Activated naive CD8-positive, alpha-beta T cell treated with anti-CD3 and anti-CD28 coated beads for 36 hours (primary cell): ENCODE measurements at regions not wholly inside any gene's neighbourhood (a gene's known extent, or its start where the extent isn't known, plus 50 kb on each side); places are given as distances from the start of the nearest gene placed in this dataset.

ENCODE experiments used
- DNase-seq: peaks from one replicate; pipeline ENCODE4 v3.0.0; 2021
- H3K27ac Mint-ChIP-seq: one replicate; pipeline ENCODE4 v1.8.0; 2022; ENCODE audit warnings: mild to moderate bottlenecking, moderate library complexity, mixed read lengths
- H3K27me3 Mint-ChIP-seq: one replicate; pipeline ENCODE4 v1.8.0; 2022; ENCODE audit warnings: mild to moderate bottlenecking, mixed read lengths
- H3K36me3 Mint-ChIP-seq: one replicate; pipeline ENCODE4 v1.8.0; 2021; ENCODE audit warnings: mild to moderate bottlenecking, mixed read lengths
- H3K4me1 Mint-ChIP-seq: one replicate; pipeline ENCODE4 v1.8.0; 2021; ENCODE audit warnings: mixed read lengths
- H3K4me3 Mint-ChIP-seq: one replicate; pipeline ENCODE4 v1.8.0; 2022; ENCODE audit warnings: mild to moderate bottlenecking, moderate library complexity, mixed read lengths
- H3K9me3 Mint-ChIP-seq: one replicate; pipeline ENCODE4 v1.8.0; 2022; ENCODE audit warnings: mixed read lengths

- DNase-seq, result no peak
- peaks cover 12% of the 10 kb centered on the region for H3K4me1 Mint-ChIP-seq
- no peaks in the 10 kb centered on the region for H3K36me3 Mint-ChIP-seq
- H3K4me3 Mint-ChIP-seq, result no peak overlapping the region
- H3K27ac Mint-ChIP-seq, result no peak overlapping the region
- H3K9me3 Mint-ChIP-seq, result no peaks in the 10 kb centered on the region
- no peaks in the 10 kb centered on the region for H3K27me3 Mint-ChIP-seq
Observed at GRCh38 chr12:93047118-93047517, 118.0 kb upstream of the EEA1 start.

GRCh38 chr12:93048656-93049055 lies 119.6 kb upstream of the EEA1 start:
- no peak for DNase-seq
- Mint-ChIP-seq H3K27ac (no peak overlapping the region), H3K27me3 (no peaks in the 10 kb centered on the region), H3K36me3 (no peaks in the 10 kb centered on the region), H3K4me1 (peaks cover 12% of the 10 kb centered on the region), H3K4me3 (no peak overlapping the region), H3K9me3 (no peaks in the 10 kb centered on the region)

GRCh38 chr12:93050026-93050747 lies 121.1 kb upstream of the EEA1 start:
- H3K27ac Mint-ChIP-seq, result no peak overlapping the region
- H3K4me3 Mint-ChIP-seq, result no peak overlapping the region
- no peaks in the 10 kb centered on the region for H3K36me3 Mint-ChIP-seq
- H3K9me3 Mint-ChIP-seq, result no peaks in the 10 kb centered on the region
- peaks cover 3% of the 10 kb centered on the region for H3K27me3 Mint-ChIP-seq
- no peak for DNase-seq
- H3K4me1 Mint-ChIP-seq, result peaks cover 12% of the 10 kb centered on the region

GRCh38 chr12:93050748-93051081 lies 121.6 kb upstream of the EEA1 start:
- Mint-ChIP-seq H3K9me3 (no peaks in the 10 kb centered on the region), H3K4me3 (no peak overlapping the region), H3K4me1 (peaks cover 12% of the 10 kb centered on the region), H3K36me3 (no peaks in the 10 kb centered on the region), H3K27ac (no peak overlapping the region), H3K27me3 (peaks cover 3% of the 10 kb centered on the region)
- no peak for DNase-seq

GRCh38 chr12:93054021-93054420 lies 124.9 kb upstream of the EEA1 start:
- no peak for DNase-seq
- Mint-ChIP-seq H3K4me1 (peaks cover 5% of the 10 kb centered on the region), H3K4me3 (no peak overlapping the region), H3K27ac (no peak overlapping the region), H3K27me3 (peaks cover 13% of the 10 kb centered on the region), H3K36me3 (no peaks in the 10 kb centered on the region), H3K9me3 (no peaks in the 10 kb centered on the region)

- Mint-ChIP-seq H3K36me3 (no peaks in the 10 kb centered on the region), H3K4me1 (peaks cover 6% of the 10 kb centered on the region), H3K27me3 (peaks cover 15% of the 10 kb centered on the region), H3K27ac (no peak overlapping the region), H3K4me3 (no peak overlapping the region), H3K9me3 (no peaks in the 10 kb centered on the region)
- no peak for DNase-seq
Observed at GRCh38 chr12:93055221-93055620, 126.1 kb upstream of the EEA1 start.

- no peak for DNase-seq
- no peak overlapping the region for H3K4me3 Mint-ChIP-seq
- no peaks in the 10 kb centered on the region for H3K36me3 Mint-ChIP-seq
- peaks cover 15% of the 10 kb centered on the region for H3K27me3 Mint-ChIP-seq
- H3K4me1 Mint-ChIP-seq, result peaks cover 17% of the 10 kb centered on the region
- H3K27ac Mint-ChIP-seq, result no peak overlapping the region
- no peaks in the 10 kb centered on the region for H3K9me3 Mint-ChIP-seq
Observed at GRCh38 chr12:93056971-93057535, 128.0 kb upstream of the EEA1 start.

GRCh38 chr12:93058280-93058679 lies 129.2 kb upstream of the EEA1 start:
- Mint-ChIP-seq H3K4me1 (peaks cover 17% of the 10 kb centered on the region), H3K9me3 (peaks cover 2% of the 10 kb centered on the region), H3K27me3 (peaks cover 23% of the 10 kb centered on the region), H3K36me3 (no peaks in the 10 kb centered on the region), H3K4me3 (no peak overlapping the region), H3K27ac (no peak overlapping the region)
- no peak for DNase-seq

- Mint-ChIP-seq H3K9me3 (peaks cover 2% of the 10 kb centered on the region), H3K4me3 (no peak overlapping the region), H3K36me3 (no peaks in the 10 kb centered on the region), H3K27me3 (peaks cover 29% of the 10 kb centered on the region), H3K27ac (no peak overlapping the region), H3K4me1 (peaks cover 17% of the 10 kb centered on the region)
- DNase-seq, result no peak
Observed at GRCh38 chr12:93059288-93059687, 130.2 kb upstream of the EEA1 start.

GRCh38 chr12:93059925-93060665 lies 131.0 kb upstream of the EEA1 start:
- Mint-ChIP-seq H3K9me3 (peaks cover 2% of the 10 kb centered on the region), H3K4me1 (peaks cover 17% of the 10 kb centered on the region)

GRCh38 chr12:93060666-93061472 lies 131.8 kb upstream of the EEA1 start:
- H3K9me3 Mint-ChIP-seq, result peaks cover 2% of the 10 kb centered on the region
- H3K27me3 Mint-ChIP-seq, result peaks cover 34% of the 10 kb centered on the region
- peak overlapping the region; percentile 59 for H3K27ac Mint-ChIP-seq
- H3K36me3 Mint-ChIP-seq, result no peaks in the 10 kb centered on the region
- peak overlapping the region; percentile 27 for H3K4me3 Mint-ChIP-seq
- peaks cover 17% of the 10 kb centered on the region for H3K4me1 Mint-ChIP-seq
- peak; percentile 26 for DNase-seq

More at GRCh38 chr12:93059925-93060665, 131.0 kb upstream of the EEA1 start:
- Mint-ChIP-seq H3K27me3 (peaks cover 33% of the 10 kb centered on the region), H3K36me3 (no peaks in the 10 kb centered on the region), H3K4me3 (no peak overlapping the region), H3K27ac (no peak overlapping the region)
- no peak for DNase-seq

- Mint-ChIP-seq H3K27me3 (peaks cover 34% of the 10 kb centered on the region), H3K4me3 (no peak overlapping the region), H3K9me3 (peaks cover 2% of the 10 kb centered on the region), H3K27ac (no peak overlapping the region), H3K36me3 (no peaks in the 10 kb centered on the region), H3K4me1 (peaks cover 17% of the 10 kb centered on the region)
- no peak for DNase-seq
Observed at GRCh38 chr12:93061473-93062419, 132.7 kb upstream of the EEA1 start.

GRCh38 chr12:93065896-93066295 lies 136.8 kb upstream of the EEA1 start:
- Mint-ChIP-seq H3K9me3 (peaks cover 2% of the 10 kb centered on the region), H3K27ac (no peak overlapping the region), H3K36me3 (no peaks in the 10 kb centered on the region), H3K4me3 (no peak overlapping the region), H3K27me3 (peaks cover 23% of the 10 kb centered on the region), H3K4me1 (peaks cover 5% of the 10 kb centered on the region)
- DNase-seq, result no peak

- no peaks in the 10 kb centered on the region for H3K36me3 Mint-ChIP-seq
- H3K27ac Mint-ChIP-seq, result no peak overlapping the region
- no peaks in the 10 kb centered on the region for H3K9me3 Mint-ChIP-seq
- no peak overlapping the region for H3K4me3 Mint-ChIP-seq
- no peak for DNase-seq
- H3K4me1 Mint-ChIP-seq, result no peaks in the 10 kb centered on the region
- no peaks in the 10 kb centered on the region for H3K27me3 Mint-ChIP-seq
Observed at GRCh38 chr12:93072340-93072739, 143.2 kb upstream of the EEA1 start.
